WTC11 (cell line): ENCODE measurements at regions not wholly inside any gene's neighbourhood (a gene's known extent, or its start where the extent isn't known, plus 50 kb on each side); places are given as distances from the start of the nearest gene placed in this dataset.

Experiments
- ATAC-seq: fragments of 200-7000 bp; cut with Tn5 transposase; 2 replicates; pipeline ENCODE4 v1.10.0; 2021; ENCODE audit warnings: mild to moderate bottlenecking, moderate library complexity
- CTCF ChIA-PET: fragments of 300-600 bp; sonication (Branson Sonifier 250); formaldehyde crosslinking; loops from one replicate; lab custom pipeline; 2021; ENCODE audit warnings: antibody characterized with exemption; lab: Charles Lee
- POLR2A ChIA-PET: fragments of 350-600 bp; sonication (Branson Sonifier 250); formaldehyde crosslinking; loops from one replicate; lab custom pipeline; 2021; ENCODE audit warnings: antibody characterized with exemption; lab: Charles Lee
- DNase-seq: peaks from one replicate; pipeline ENCODE4 v3.0.0; 2021; ENCODE audit warnings: low spot score
- H3K27ac Mint-ChIP-seq: 2 replicates; pipeline ENCODE4 v1.8.0; 2021; ENCODE audit warnings: mixed read lengths
- H3K27me3 Mint-ChIP-seq: 2 replicates; pipeline ENCODE4 v1.8.0; 2021; ENCODE audit warnings: low read depth, mild to moderate bottlenecking, moderate library complexity, mixed read lengths
- H3K36me3 Mint-ChIP-seq: 2 replicates; pipeline ENCODE4 v1.8.0; 2021; ENCODE audit warnings: mixed read lengths
- H3K4me1 Mint-ChIP-seq: 2 replicates; pipeline ENCODE4 v1.8.0; 2022; ENCODE audit warnings: mixed read lengths
- H3K4me3 Mint-ChIP-seq: 2 replicates; pipeline ENCODE4 v1.8.0; 2021; ENCODE audit warnings: mild to moderate bottlenecking, moderate library complexity, mixed read lengths
- H3K9me3 Mint-ChIP-seq: 2 replicates; pipeline ENCODE4 v1.8.0; 2021; ENCODE audit warnings: mixed read lengths
- ATF1 ChIP-seq: sonication (generic); formaldehyde crosslinking; IDR thresholded peaks from 2 replicates; pipeline ENCODE4 v1.8.1; 2023; ENCODE audit warnings: mild to moderate bottlenecking, moderate library complexity, missing genetic modification reagents
- ATF3 ChIP-seq: sonication (generic); formaldehyde crosslinking; conservative IDR thresholded peaks from 2 replicates; pipeline ENCODE4 v1.8.1; 2022; ENCODE audit warnings: mild to moderate bottlenecking, missing genetic modification reagents
- E2F4 ChIP-seq: sonication (generic); formaldehyde crosslinking; IDR thresholded peaks from 2 replicates; pipeline ENCODE4 v1.8.1; 2022; ENCODE audit warnings: low read depth, mild to moderate bottlenecking, moderate library complexity, missing genetic modification reagents, borderline replicate concordance
- ERG ChIP-seq: fragments of 250-450 bp; sonication (Bioruptor Pico); IDR thresholded peaks from 2 replicates; pipeline ENCODE4 v1.8.0; 2021; ENCODE audit warnings: mild to moderate bottlenecking
- ESRRA ChIP-seq: sonication (generic); formaldehyde crosslinking; IDR thresholded peaks from 2 replicates; pipeline ENCODE4 v1.8.1; 2022; ENCODE audit warnings: mild to moderate bottlenecking, missing genetic modification reagents, borderline replicate concordance
- JUN ChIP-seq: sonication (generic); formaldehyde crosslinking; IDR thresholded peaks from 2 replicates; pipeline ENCODE4 v1.8.0; 2023; ENCODE audit warnings: mild to moderate bottlenecking, missing genetic modification reagents
- KAT7 ChIP-seq: sonication (generic); formaldehyde crosslinking; IDR thresholded peaks from 2 replicates; pipeline ENCODE4 v1.8.1; 2023; ENCODE audit warnings: missing genetic modification reagents, mild to moderate bottlenecking, borderline replicate concordance
- PRDM15 ChIP-seq: sonication (generic); formaldehyde crosslinking; IDR thresholded peaks from 2 replicates; pipeline ENCODE4 v1.8.0; 2022; ENCODE audit warnings: missing genetic modification reagents
- SMAD4 ChIP-seq: sonication (generic); formaldehyde crosslinking; IDR thresholded peaks from 2 replicates; pipeline ENCODE4 v1.8.0; 2022; ENCODE audit warnings: mild to moderate bottlenecking, missing genetic modification reagents
- TCF7 ChIP-seq: sonication (generic); formaldehyde crosslinking; IDR thresholded peaks from 2 replicates; pipeline ENCODE4 v1.8.0; 2022; ENCODE audit warnings: mild to moderate bottlenecking, low read depth, missing genetic modification reagents, moderate library complexity
- ZBTB43 ChIP-seq: sonication (generic); formaldehyde crosslinking; IDR thresholded peaks from 2 replicates; pipeline ENCODE4 v1.8.1; 2023; ENCODE audit warnings: mild to moderate bottlenecking, missing genetic modification reagents
- ZMAT4 ChIP-seq: fragments of 250-450 bp; sonication (Bioruptor Pico); IDR thresholded peaks from 2 replicates; pipeline ENCODE4 v1.9.0; 2021; ENCODE audit warnings: mild to moderate bottlenecking
- ZNF121 ChIP-seq: sonication (generic); formaldehyde crosslinking; IDR thresholded peaks from 2 replicates; pipeline ENCODE4 v1.8.0; 2023; ENCODE audit warnings: missing genetic modification reagents
- ZNF281 ChIP-seq: sonication (generic); formaldehyde crosslinking; IDR thresholded peaks from 2 replicates; pipeline ENCODE4 v1.8.0; 2023; ENCODE audit warnings: mild to moderate bottlenecking, missing genetic modification reagents
- ZNF425 ChIP-seq: fragments of 250-450 bp; sonication (Bioruptor Pico); conservative IDR thresholded peaks from 2 replicates; pipeline ENCODE4 v1.9.0; 2021; ENCODE audit warnings: mild to moderate bottlenecking
- ZNF671 ChIP-seq: fragments of 250-450 bp; sonication (Bioruptor Pico); IDR thresholded peaks from 2 replicates; pipeline ENCODE4 v1.8.0; 2021; ENCODE audit warnings: mild to moderate bottlenecking

- H3K27ac Mint-ChIP-seq = no peak overlapping the region
- DNase-seq (no peak), ATAC-seq (no peak)
- no peaks in the 10 kb centered on the region for H3K4me1 Mint-ChIP-seq
- no peak overlapping the region for H3K4me3 Mint-ChIP-seq
- ChIA-PET CTCF (no interaction called here), POLR2A (no interaction called here)
- no peaks in the 10 kb centered on the region for H3K36me3 Mint-ChIP-seq
- H3K27me3 Mint-ChIP-seq = no peaks in the 10 kb centered on the region
- H3K9me3 Mint-ChIP-seq = peaks cover 17% of the 10 kb centered on the region
- TF ChIP-seq JUN (CRISPR knock-in tag) (no peak), ZMAT4 (CRISPR knock-in tag) (no peak), ZNF281 (CRISPR knock-in tag) (no peak), KAT7 (no peak), ESRRA (CRISPR knock-in tag) (no peak), TCF7 (no peak), PRDM15 (CRISPR knock-in tag) (no peak), ATF3 (CRISPR knock-in tag) (no peak), ERG (CRISPR knock-in tag) (no peak), ZNF671 (CRISPR knock-in tag) (no peak), SMAD4 (CRISPR knock-in tag) (no peak), ZNF121 (CRISPR knock-in tag) (no peak), ZNF425 (no peak), ZBTB43 (CRISPR knock-in tag) (no peak), E2F4 (CRISPR knock-in tag) (no peak), ATF1 (CRISPR knock-in tag) (no peak)
Measured at GRCh38 chr4:63171341-63171740, 1237.9 kb downstream of the TECRL start.
